Epithelial cell of proximal tubule (primary cell): ENCODE measurements at regions not wholly inside any gene's neighbourhood (a gene's known extent, or its start where the extent isn't known, plus 50 kb on each side); places are given as distances from the start of the nearest gene placed in this dataset.

ENCODE experiments used
- DNase-seq: peaks from one replicate; pipeline ENCODE4 v3.0.0-alpha.2; 2011; ENCODE audit warnings: low read depth
- H3K4me3 ChIP-seq: 2 replicates; pipeline ENCODE4 v1.5.1; 2011; ENCODE audit warnings: low read depth, mild to moderate bottlenecking, low read length
- TF ChIP-seq, protein P1 (sequence below): conservative IDR thresholded peaks from 2 replicates; pipeline ENCODE4 v1.5.1; 2012; ENCODE audit warnings: low read depth, mild to moderate bottlenecking, low read length

DNA sequence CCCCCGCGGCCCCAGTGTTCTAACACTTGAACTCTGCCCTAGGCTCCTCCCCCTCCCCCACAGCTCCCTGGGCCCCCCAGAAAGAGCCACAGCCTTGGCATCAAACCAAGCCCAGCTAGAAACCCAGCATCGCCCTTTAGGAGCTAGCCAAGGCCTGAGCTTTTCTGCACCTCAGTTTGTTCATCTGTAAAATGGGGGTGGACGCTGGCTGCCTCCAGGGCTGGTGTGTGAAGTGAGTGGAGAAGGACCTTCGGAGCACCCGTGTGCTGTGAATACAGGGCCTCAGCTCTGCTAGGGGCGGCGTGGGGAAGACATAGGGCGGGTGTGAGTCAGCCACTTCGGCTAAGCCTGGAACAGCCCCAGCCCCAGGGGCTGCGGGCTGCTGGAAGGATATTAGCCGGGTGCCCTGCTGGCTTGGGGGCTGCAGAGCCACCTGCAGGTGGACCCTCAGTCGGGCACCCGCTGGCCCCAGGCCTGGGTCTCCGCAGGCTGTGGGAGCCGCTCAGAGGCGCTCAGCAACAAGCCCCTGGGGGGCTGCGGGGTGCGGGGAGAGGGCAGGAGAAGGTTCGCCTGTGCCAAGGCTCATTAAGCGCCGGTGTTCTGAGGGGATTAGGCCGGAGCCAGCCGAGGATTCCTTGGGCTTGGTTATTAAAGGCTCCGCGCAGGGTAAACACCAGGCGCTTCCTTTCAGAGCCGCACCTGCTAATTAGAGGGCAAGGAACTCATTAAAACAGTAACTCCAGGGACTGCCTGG, 217.0 kb upstream of the CIBAR2 start:
- no peak for DNase-seq
- H3K4me3 ChIP-seq, result no peak overlapping the region
- TF ChIP-seq, protein P1, sequence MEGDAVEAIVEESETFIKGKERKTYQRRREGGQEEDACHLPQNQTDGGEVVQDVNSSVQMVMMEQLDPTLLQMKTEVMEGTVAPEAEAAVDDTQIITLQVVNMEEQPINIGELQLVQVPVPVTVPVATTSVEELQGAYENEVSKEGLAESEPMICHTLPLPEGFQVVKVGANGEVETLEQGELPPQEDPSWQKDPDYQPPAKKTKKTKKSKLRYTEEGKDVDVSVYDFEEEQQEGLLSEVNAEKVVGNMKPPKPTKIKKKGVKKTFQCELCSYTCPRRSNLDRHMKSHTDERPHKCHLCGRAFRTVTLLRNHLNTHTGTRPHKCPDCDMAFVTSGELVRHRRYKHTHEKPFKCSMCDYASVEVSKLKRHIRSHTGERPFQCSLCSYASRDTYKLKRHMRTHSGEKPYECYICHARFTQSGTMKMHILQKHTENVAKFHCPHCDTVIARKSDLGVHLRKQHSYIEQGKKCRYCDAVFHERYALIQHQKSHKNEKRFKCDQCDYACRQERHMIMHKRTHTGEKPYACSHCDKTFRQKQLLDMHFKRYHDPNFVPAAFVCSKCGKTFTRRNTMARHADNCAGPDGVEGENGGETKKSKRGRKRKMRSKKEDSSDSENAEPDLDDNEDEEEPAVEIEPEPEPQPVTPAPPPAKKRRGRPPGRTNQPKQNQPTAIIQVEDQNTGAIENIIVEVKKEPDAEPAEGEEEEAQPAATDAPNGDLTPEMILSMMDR, result no peak

GRCh38 chr16:85330006-85330693, 217.9 kb upstream of the CIBAR2 start:
- H3K4me3 ChIP-seq, result no peak overlapping the region
- TF ChIP-seq, protein P1, result no peak
- DNase-seq, result no peak

GRCh38 chr16:85330694-85331188, 218.5 kb upstream of the CIBAR2 start:
- H3K4me3 ChIP-seq, result no peak overlapping the region
- TF ChIP-seq, protein P1, result peak; percentile 64
- no peak for DNase-seq

DNA sequence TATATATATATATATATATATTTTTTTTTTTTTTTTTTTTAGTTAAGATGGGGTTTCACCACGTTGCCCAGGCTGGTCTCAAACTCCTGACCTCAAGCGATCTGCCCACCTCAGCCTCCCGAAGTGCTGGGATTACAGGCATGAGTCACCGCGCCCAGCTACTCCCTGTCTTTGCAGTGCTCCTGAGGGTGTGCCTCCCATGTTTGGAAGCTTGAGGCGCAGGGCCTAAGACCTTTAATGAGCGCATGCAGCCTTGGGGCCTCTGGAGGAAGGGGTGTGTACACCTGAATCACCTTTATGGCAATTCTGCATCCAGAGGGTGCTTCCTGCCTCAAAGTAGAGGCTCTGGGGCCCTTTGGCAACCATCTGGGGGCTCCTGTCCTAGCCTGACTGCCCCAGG, 219.4 kb upstream of the CIBAR2 start:
- no peak overlapping the region for H3K4me3 ChIP-seq
- DNase-seq, result no peak
- TF ChIP-seq, protein P1, result no peak

- TF ChIP-seq, protein P1, result no peak
- DNase-seq, result no peak
- H3K4me3 ChIP-seq, result no peak overlapping the region
These were observed 219.9 kb upstream of the CIBAR2 start for GRCh38 chr16:85332175-85332574.

- TF ChIP-seq, protein P1, result no peak
- H3K4me3 ChIP-seq, result no peak overlapping the region
- no peak for DNase-seq
These were observed 221.1 kb upstream of the CIBAR2 start for GRCh38 chr16:85333337-85333736.
